Gastrocnemius medialis (tissue), 4 donors: ENCODE measurements at regions not wholly inside any gene's neighbourhood (a gene's known extent, or its start where the extent isn't known, plus 50 kb on each side); places are given as distances from the start of the nearest gene placed in this dataset.
"Not testable (repeated sequence)": the region's sequence is repeated elsewhere in the genome, so short reads cannot be mapped to it uniquely, and the experiment has no call there.

Experiments used
- CTCF ChIP-seq, 5 experiments: fragments of 450-650 bp in 3 of 5; fragments of 200-600 bp in 2 of 5; sonication (generic) in 2 of 5; IDR thresholded peaks in 4 of 5; conservative IDR thresholded peaks in 1 of 5; 1 replicate in 4 of 5; 2 replicates in 1 of 5; pipeline ENCODE4 v1.5.1; 2016 to 2019; ENCODE audit warnings: antibody characterized with exemption in 5 of 5, mild to moderate bottlenecking in 3 of 5, moderate library complexity in 3 of 5
- POLR2A ChIP-seq, 2 donors: fragments of 450-650 bp; IDR thresholded peaks; one replicate each; pipeline ENCODE4 v1.6.1; 2017; ENCODE audit warnings: antibody characterized with exemption in 2 of 2, mild to moderate bottlenecking in 2 of 2, moderate library complexity in 2 of 2

- not testable (repeated sequence) for TF ChIP-seq CTCF (IDR thresholded peaks at IDR 0.05 in 4 of 5, conservative IDR thresholded peaks at IDR 0.05 in 1 of 5); POLR2A (IDR thresholded peaks at IDR 0.05)
Measured at GRCh38 chrX:50968871-50969635, 58.5 kb downstream of the BMP15 start.
